WERI-Rb-1 (cell line): ENCODE measurements at regions not wholly inside any gene's neighbourhood (a gene's known extent, or its start where the extent isn't known, plus 50 kb on each side); places are given as distances from the start of the nearest gene placed in this dataset.

Source experiments
- DNase-seq: peaks from one replicate; pipeline ENCODE4 v3.0.0-alpha.2; 2020
- H3K27ac ChIP-seq: fragments of 250-450 bp; sonication (Bioruptor Pico); 2 replicates; pipeline ENCODE4 v1.5.1; 2020; ENCODE audit warnings: mild to moderate bottlenecking, moderate library complexity
- H3K27me3 ChIP-seq: fragments of 250-450 bp; sonication (Bioruptor Pico); 2 replicates; pipeline ENCODE4 v1.5.1; 2021; ENCODE audit warnings: mild to moderate bottlenecking, low read depth, moderate library complexity; ENCODE audit not compliant: insufficient read depth, severe bottlenecking
- H3K36me3 ChIP-seq: fragments of 250-450 bp; sonication (Bioruptor Pico); 2 replicates; pipeline ENCODE4 v1.5.1; 2020; ENCODE audit warnings: mild to moderate bottlenecking, moderate library complexity
- H3K4me3 ChIP-seq: 2 replicates; pipeline ENCODE4 v1.5.1; 2011; ENCODE audit warnings: low read depth, mild to moderate bottlenecking, control low read depth, low read length
- H3K9me3 ChIP-seq: fragments of 250-450 bp; sonication (Bioruptor Pico); 2 replicates; pipeline ENCODE4 v1.5.1; 2021; ENCODE audit warnings: mild to moderate bottlenecking, moderate library complexity; ENCODE audit not compliant: severe bottlenecking
- CTCF ChIP-seq: IDR thresholded peaks from 2 replicates; pipeline ENCODE4 v1.5.1; 2011; ENCODE audit warnings: low read depth, mild to moderate bottlenecking, control low read depth, inconsistent platforms, low read length

DNA sequence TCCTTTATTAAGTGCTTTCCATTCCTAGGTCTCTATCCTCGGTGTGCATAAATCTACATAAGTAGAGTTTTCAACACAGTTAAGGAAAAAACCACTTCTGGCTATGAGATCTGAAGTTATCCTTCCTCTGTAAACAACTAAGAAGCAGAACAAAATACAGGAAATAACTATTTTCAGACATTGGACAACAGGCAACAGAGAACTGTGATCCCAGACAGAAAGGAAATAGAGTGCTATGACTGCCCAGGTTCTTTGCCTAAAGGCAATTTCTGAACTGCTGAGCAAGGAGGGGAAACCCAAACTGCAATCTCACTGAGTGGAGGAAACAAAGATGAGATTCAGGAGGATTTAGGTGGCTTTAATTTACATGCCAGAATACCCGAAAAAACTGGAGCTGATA is 285.4 kb downstream of the SNX13 start:
- H3K27ac ChIP-seq = no peak overlapping the region
- no peaks in the 10 kb centered on the region for H3K36me3 ChIP-seq
- no peak for DNase-seq
- no peak for TF ChIP-seq CTCF
- no peaks in the 10 kb centered on the region for H3K9me3 ChIP-seq
- H3K4me3 ChIP-seq = no peak overlapping the region
- no peaks in the 10 kb centered on the region for H3K27me3 ChIP-seq

DNA sequence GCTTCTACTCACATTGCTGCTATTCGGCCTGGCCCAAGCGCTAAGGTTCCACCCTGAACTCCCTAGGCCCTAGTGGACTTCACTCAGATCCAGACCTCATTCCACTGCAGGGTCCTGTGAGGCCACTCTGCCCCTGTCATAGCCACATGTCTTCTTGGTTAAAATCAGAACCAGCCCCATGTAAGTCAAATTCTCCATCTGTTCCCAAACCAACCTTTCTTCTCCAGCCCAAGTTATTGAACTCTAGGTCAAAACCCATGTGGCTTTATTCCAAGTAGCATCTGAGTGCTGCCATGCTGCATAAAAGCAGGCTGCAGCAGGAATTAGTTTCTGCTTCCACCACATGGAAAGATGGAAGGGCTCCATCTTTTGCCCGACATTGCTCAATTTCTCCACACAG is 281.2 kb downstream of the SNX13 start:
- H3K9me3 ChIP-seq = no peaks in the 10 kb centered on the region
- no peaks in the 10 kb centered on the region for H3K36me3 ChIP-seq
- H3K4me3 ChIP-seq = no peak overlapping the region
- H3K27me3 ChIP-seq = no peaks in the 10 kb centered on the region
- TF ChIP-seq CTCF = no peak
- H3K27ac ChIP-seq = no peak overlapping the region
- DNase-seq = no peak

- no peak for TF ChIP-seq CTCF
- no peaks in the 10 kb centered on the region for H3K9me3 ChIP-seq
- H3K36me3 ChIP-seq = no peaks in the 10 kb centered on the region
- no peaks in the 10 kb centered on the region for H3K27me3 ChIP-seq
- no peak overlapping the region for H3K27ac ChIP-seq
- DNase-seq = no peak
- H3K4me3 ChIP-seq = no peak overlapping the region
Measured at GRCh38 chr7:17660116-17660515, 280.2 kb downstream of the SNX13 start.

- no peaks in the 10 kb centered on the region for H3K9me3 ChIP-seq
- DNase-seq = no peak
- no peak overlapping the region for H3K4me3 ChIP-seq
- H3K27me3 ChIP-seq = no peaks in the 10 kb centered on the region
- TF ChIP-seq CTCF = no peak
- no peaks in the 10 kb centered on the region for H3K36me3 ChIP-seq
- no peak overlapping the region for H3K27ac ChIP-seq
Measured at GRCh38 chr7:17661982-17662585, 278.2 kb downstream of the SNX13 start.

DNA sequence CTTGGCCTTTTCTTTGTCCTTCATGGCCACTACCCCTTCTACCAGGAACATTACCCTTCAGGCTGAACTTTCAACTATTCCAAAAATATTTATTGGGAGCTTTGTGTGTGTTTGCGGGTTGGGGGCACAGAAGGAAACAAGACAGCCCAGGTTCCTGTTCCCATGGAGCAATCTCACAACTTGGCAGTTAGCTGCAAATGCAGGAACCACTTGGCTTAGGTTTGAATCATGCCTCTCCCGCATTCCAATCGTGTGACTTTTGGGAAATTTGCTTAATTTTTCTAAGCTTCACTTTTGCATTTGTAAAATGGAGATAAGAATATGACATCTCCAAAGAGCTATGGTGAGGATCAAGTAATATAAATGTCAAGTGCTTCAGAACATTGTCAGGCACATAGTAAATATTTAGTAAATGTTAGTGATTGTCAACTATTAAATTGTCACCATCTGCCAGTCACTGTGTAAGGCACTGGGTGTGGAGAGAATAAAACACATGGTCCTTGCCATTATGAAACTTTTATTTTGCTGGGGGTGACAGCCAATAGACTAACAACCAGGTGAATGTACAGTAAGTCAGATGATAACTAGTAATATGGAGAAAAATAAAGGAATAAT is 277.1 kb downstream of the SNX13 start:
- no peak for DNase-seq
- TF ChIP-seq CTCF = no peak

GRCh38 chr7:17665029-17665428 is 275.3 kb downstream of the SNX13 start:
- no peak for TF ChIP-seq CTCF
- no peaks in the 10 kb centered on the region for H3K9me3 ChIP-seq
- H3K27me3 ChIP-seq = no peaks in the 10 kb centered on the region
- no peak overlapping the region for H3K27ac ChIP-seq
- no peaks in the 10 kb centered on the region for H3K36me3 ChIP-seq
- DNase-seq = no peak
- H3K4me3 ChIP-seq = no peak overlapping the region

More for the DNA sequence above, 277.1 kb downstream of the SNX13 start:
- no peak overlapping the region for H3K27ac ChIP-seq
- H3K27me3 ChIP-seq = no peaks in the 10 kb centered on the region
- no peaks in the 10 kb centered on the region for H3K36me3 ChIP-seq
- no peaks in the 10 kb centered on the region for H3K9me3 ChIP-seq
- H3K4me3 ChIP-seq = no peak overlapping the region
